Keratinocyte (primary cell): ENCODE measurements at regions not wholly inside any gene's neighbourhood (a gene's known extent, or its start where the extent isn't known, plus 50 kb on each side); places are given as distances from the start of the nearest gene placed in this dataset.
"Not testable (repeated sequence)": the region's sequence is repeated elsewhere in the genome, so short reads cannot be mapped to it uniquely, and the experiment has no call there.

Experiments
- DNase-seq: peaks from one replicate; pipeline ENCODE4 v3.0.0-alpha.2; 2011; ENCODE audit warnings: low read depth, missing footprints, low spot score
- FAIRE-seq: peaks from 2 replicates; lab custom pipeline; 2011; peaks lifted over from hg19 to GRCh38; lab: Jason Lieb, UNC
- H2AFZ ChIP-seq: 2 replicates; pipeline ENCODE4 v1.6.0; 2012; ENCODE audit warnings: low read length, control low read depth, inconsistent platforms; ENCODE audit not compliant: control insufficient read depth
- H3K27ac ChIP-seq: 2 replicates; pipeline ENCODE4 v1.5.1; 2011; ENCODE audit warnings: low read length; ENCODE audit not compliant: control insufficient read depth, insufficient read depth
- H3K27me3 ChIP-seq: 3 replicates; pipeline ENCODE4 v1.6.0; 2011; ENCODE audit warnings: low read length; ENCODE audit not compliant: control insufficient read depth, insufficient read depth; ENCODE audit errors: extremely low read depth
- H3K36me3 ChIP-seq, 2 experiments: 2 replicates in 1 of 2; 3 replicates in 1 of 2; pipeline ENCODE4 v1.5.1; 2011; ENCODE audit warnings: low read length in 2 of 2, mild to moderate bottlenecking in 1 of 2; ENCODE audit not compliant: control insufficient read depth in 2 of 2, insufficient read depth in 2 of 2; ENCODE audit errors: extremely low read depth in 1 of 2
- H3K4me1 ChIP-seq: 3 replicates; pipeline ENCODE4 v1.5.1; 2011; ENCODE audit warnings: low read length; ENCODE audit not compliant: control insufficient read depth, insufficient read depth; ENCODE audit errors: extremely low read depth
- H3K4me2 ChIP-seq: 3 replicates; pipeline ENCODE4 v1.6.0; 2011; ENCODE audit warnings: low read depth, low read length; ENCODE audit not compliant: control insufficient read depth, insufficient read depth; ENCODE audit errors: extremely low read depth
- H3K4me3 ChIP-seq, 3 experiments: fragments of 200-600 bp in 1 of 3; sonication (generic) in 1 of 3; 2 replicates in 2 of 3; 3 replicates in 1 of 3; pipeline ENCODE4 v1.5.1; 2011 to 2016; ENCODE audit warnings: low read length in 3 of 3, mild to moderate bottlenecking in 3 of 3, control low read depth in 2 of 3, inconsistent platforms in 1 of 3, low read depth in 1 of 3, mixed read lengths in 1 of 3, mixed run types in 1 of 3, moderate library complexity in 1 of 3; ENCODE audit not compliant: control insufficient read depth in 2 of 3, insufficient read depth in 2 of 3; ENCODE audit errors: extremely low read depth in 1 of 3
- H3K79me2 ChIP-seq: 2 replicates; pipeline ENCODE4 v1.6.0; 2012; ENCODE audit warnings: low read length; ENCODE audit not compliant: control insufficient read depth, insufficient read depth
- H3K9ac ChIP-seq: 3 replicates; pipeline ENCODE4 v1.6.0; 2011; ENCODE audit warnings: low read length; ENCODE audit not compliant: control insufficient read depth, insufficient read depth; ENCODE audit errors: extremely low read depth
- H3K9me1 ChIP-seq: 3 replicates; pipeline ENCODE4 v1.6.0; 2011; ENCODE audit warnings: low read length; ENCODE audit not compliant: control insufficient read depth, insufficient read depth; ENCODE audit errors: extremely low read depth
- H3K9me3 ChIP-seq: 2 replicates; pipeline ENCODE4 v1.5.1; 2012; ENCODE audit warnings: low read depth, low read length; ENCODE audit not compliant: control insufficient read depth
- H4K20me1 ChIP-seq: 3 replicates; pipeline ENCODE4 v1.6.0; 2011; ENCODE audit warnings: low read length; ENCODE audit not compliant: control insufficient read depth, insufficient read depth; ENCODE audit errors: extremely low read depth
- EZH2 ChIP-seq: IDR thresholded peaks from one replicate; pipeline ENCODE4 v1.6.1; 2012; ENCODE audit warnings: inconsistent platforms, mild to moderate bottlenecking, low read length, moderate library complexity
- dilution Hi-C: fragments of 300-500 bp; cut with MboI; formaldehyde crosslinking; loops from one replicate; pipeline ENCODE4 v1.7.0; 2020; ENCODE audit warnings: low sequenced_read_pairs; ENCODE audit not compliant: extremely low pct_ligation_motif_present
- TF ChIP-seq, protein P1 (sequence below), 3 experiments: IDR thresholded peaks in 1 of 3; conservative IDR thresholded peaks in 1 of 3; optimal IDR thresholded peaks in 1 of 3; 2 replicates in 2 of 3; 3 replicates in 1 of 3; pipeline versions ENCODE3 to v1.5.1; 2011; ENCODE audit warnings: low read length in 3 of 3, mild to moderate bottlenecking in 3 of 3, moderate library complexity in 2 of 3, control low read depth in 1 of 3, inconsistent platforms in 1 of 3; ENCODE audit not compliant: insufficient read depth in 2 of 3; ENCODE audit errors: extremely low read depth in 1 of 3

GRCh38 chr6:6760002-6760401 is 171.5 kb downstream of the LY86 start:
- FAIRE-seq, result no peak

GRCh38 chr6:6762566-6762965 is 174.0 kb downstream of the LY86 start:
- H3K36me3 ChIP-seq, H3K9me3 ChIP-seq, H2AFZ ChIP-seq, H4K20me1 ChIP-seq, H3K79me2 ChIP-seq, H3K27ac ChIP-seq, DNase-seq, H3K9me1 ChIP-seq, FAIRE-seq, H3K4me1 ChIP-seq, dilution Hi-C loops, H3K9ac ChIP-seq, H3K4me3 ChIP-seq, H3K4me2 ChIP-seq, H3K27me3 ChIP-seq: not testable (repeated sequence)

More at GRCh38 chr6:6760002-6760401, 171.5 kb downstream of the LY86 start:
- Histone ChIP-seq H3K79me2 (no peaks in the 10 kb centered on the region), H3K4me2 (no peak overlapping the region), H3K9ac (no peak overlapping the region), H3K9me1 (no peaks in the 10 kb centered on the region), H3K27ac (no peak overlapping the region), H2AFZ (no peak overlapping the region), H3K4me1 (no peaks in the 10 kb centered on the region), H3K36me3 (no peaks in the 10 kb centered on the region), H3K27me3 (no peaks in the 10 kb centered on the region), H3K4me3 (no peak overlapping the region), H4K20me1 (no peaks in the 10 kb centered on the region), H3K9me3 (no peaks in the 10 kb centered on the region)
- no peak for DNase-seq
- dilution Hi-C loops, result no loop called here
- no peak for TF ChIP-seq EZH2
- TF ChIP-seq, protein P1, sequence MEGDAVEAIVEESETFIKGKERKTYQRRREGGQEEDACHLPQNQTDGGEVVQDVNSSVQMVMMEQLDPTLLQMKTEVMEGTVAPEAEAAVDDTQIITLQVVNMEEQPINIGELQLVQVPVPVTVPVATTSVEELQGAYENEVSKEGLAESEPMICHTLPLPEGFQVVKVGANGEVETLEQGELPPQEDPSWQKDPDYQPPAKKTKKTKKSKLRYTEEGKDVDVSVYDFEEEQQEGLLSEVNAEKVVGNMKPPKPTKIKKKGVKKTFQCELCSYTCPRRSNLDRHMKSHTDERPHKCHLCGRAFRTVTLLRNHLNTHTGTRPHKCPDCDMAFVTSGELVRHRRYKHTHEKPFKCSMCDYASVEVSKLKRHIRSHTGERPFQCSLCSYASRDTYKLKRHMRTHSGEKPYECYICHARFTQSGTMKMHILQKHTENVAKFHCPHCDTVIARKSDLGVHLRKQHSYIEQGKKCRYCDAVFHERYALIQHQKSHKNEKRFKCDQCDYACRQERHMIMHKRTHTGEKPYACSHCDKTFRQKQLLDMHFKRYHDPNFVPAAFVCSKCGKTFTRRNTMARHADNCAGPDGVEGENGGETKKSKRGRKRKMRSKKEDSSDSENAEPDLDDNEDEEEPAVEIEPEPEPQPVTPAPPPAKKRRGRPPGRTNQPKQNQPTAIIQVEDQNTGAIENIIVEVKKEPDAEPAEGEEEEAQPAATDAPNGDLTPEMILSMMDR (optimal IDR thresholded peaks at IDR 0.05 in 1 of 3, IDR thresholded peaks at IDR 0.05 in 1 of 3, conservative IDR thresholded peaks at IDR 0.05 in 1 of 3; ENCODE audit: extremely low read depth in 1 of 3, insufficient read depth in 2 of 3, low read length in 3 of 3), result no peak

GRCh38 chr6:6764764-6765434 is 176.4 kb downstream of the LY86 start:
- dilution Hi-C loops, result no loop called here

More at GRCh38 chr6:6764764-6765434, 176.4 kb downstream of the LY86 start:
- FAIRE-seq (no peak), DNase-seq (no peak)
- no peaks in the 10 kb centered on the region for H3K9me3 ChIP-seq
- no peak overlapping the region for H3K27ac ChIP-seq
- H3K4me1 ChIP-seq, result no peaks in the 10 kb centered on the region
- no peak overlapping the region for H2AFZ ChIP-seq
- no peak overlapping the region for H3K9ac ChIP-seq
- no peak overlapping the region for H3K4me3 ChIP-seq
- no peaks in the 10 kb centered on the region for H4K20me1 ChIP-seq
- no peak overlapping the region for H3K4me2 ChIP-seq
- no peaks in the 10 kb centered on the region for H3K79me2 ChIP-seq
- H3K27me3 ChIP-seq, result no peaks in the 10 kb centered on the region
- H3K36me3 ChIP-seq, result no peaks in the 10 kb centered on the region
- H3K9me1 ChIP-seq, result no peaks in the 10 kb centered on the region
- TF ChIP-seq, protein P1 (optimal IDR thresholded peaks at IDR 0.05 in 1 of 3, IDR thresholded peaks at IDR 0.05 in 1 of 3, conservative IDR thresholded peaks at IDR 0.05 in 1 of 3; ENCODE audit: extremely low read depth in 1 of 3, insufficient read depth in 2 of 3, low read length in 3 of 3), result no peak
- TF ChIP-seq EZH2, result no peak
